A673 (cell line): ENCODE measurements at regions not wholly inside any gene's neighbourhood (a gene's known extent, or its start where the extent isn't known, plus 50 kb on each side); places are given as distances from the start of the nearest gene placed in this dataset.

Experiments used
- BruUV-seq: library from RNA; stranded (reverse); fragments of 400-500 nt; replicated peaks from 2 replicates; lab custom pipeline; 2021; lab: Mats Ljungman, UMichigan
- CTCF ChIA-PET: fragments of 300-600 bp; sonication (Branson Sonifier 250); formaldehyde crosslinking; loops from one replicate; lab custom pipeline; 2022; ENCODE audit warnings: antibody characterized with exemption; lab: Charles Lee
- POLR2A ChIA-PET: fragments of 300-600 bp; sonication (Branson Sonifier 250); formaldehyde crosslinking; loops from one replicate; lab custom pipeline; 2022; ENCODE audit warnings: antibody characterized with exemption; ENCODE audit not compliant: low non-redundant PET; lab: Charles Lee
- DNase-seq: peaks from one replicate; pipeline ENCODE4 v3.0.0-alpha.2; 2015; ENCODE audit warnings: low spot score
- H3K27ac ChIP-seq: fragments of 200-600 bp; sonication (generic); 2 replicates; pipeline ENCODE4 v1.5.1; 2016; ENCODE audit warnings: mixed run types, low read depth, mild to moderate bottlenecking, mixed read lengths, antibody characterized with exemption, low read length; ENCODE audit not compliant: poor library complexity, severe bottlenecking
- H3K27me3 ChIP-seq: fragments of 200-600 bp; sonication (generic); replicated peaks from 2 replicates; pipeline ENCODE4 v1.6.1; 2017; ENCODE audit warnings: mixed run types, low read depth, mild to moderate bottlenecking, mixed read lengths, antibody characterized with exemption, low read length; ENCODE audit not compliant: insufficient read depth, poor library complexity
- H3K36me3 ChIP-seq: fragments of 200-600 bp; sonication (generic); 2 replicates; pipeline ENCODE4 v1.6.1; 2016; ENCODE audit warnings: mixed run types, mild to moderate bottlenecking, mixed read lengths, antibody characterized with exemption, low read length; ENCODE audit not compliant: insufficient read depth, poor library complexity, severe bottlenecking
- H3K4me1 ChIP-seq: fragments of 200-600 bp; sonication (generic); 2 replicates; pipeline ENCODE4 v1.6.1; 2017; ENCODE audit warnings: mixed run types, mild to moderate bottlenecking, mixed read lengths, antibody characterized with exemption, low read length; ENCODE audit not compliant: insufficient read depth, poor library complexity, severe bottlenecking
- H3K4me3 ChIP-seq: fragments of 200-600 bp; sonication (generic); 2 replicates; pipeline ENCODE4 v1.5.1; 2016; ENCODE audit warnings: low read depth, mixed run types, mild to moderate bottlenecking, mixed read lengths, low read length; ENCODE audit not compliant: poor library complexity, severe bottlenecking
- H3K9me3 ChIP-seq: fragments of 200-600 bp; sonication (generic); 2 replicates; pipeline ENCODE4 v1.6.1; 2016; ENCODE audit warnings: mixed run types, low read depth, mild to moderate bottlenecking, mixed read lengths, antibody characterized with exemption, low read length; ENCODE audit not compliant: poor library complexity, severe bottlenecking
- EZH2 ChIP-seq: fragments of 200-600 bp; sonication (generic); IDR thresholded peaks from 2 replicates; pipeline ENCODE4 v1.6.1; 2017; ENCODE audit warnings: borderline replicate concordance, low read depth, mild to moderate bottlenecking, mixed read lengths, antibody characterized with exemption, low read length; ENCODE audit not compliant: poor library complexity, severe bottlenecking
- intact Hi-C: fragments of 100-400 bp; cut with micrococcal nuclease; formaldehyde crosslinking; loops from one replicate; pipeline ENCODE4 v1.10.0; 2022; ENCODE audit not compliant: unreplicated experiment
- TF ChIP-seq, protein P1 (sequence below): fragments of 300-800, 200-600 bp; sonication (generic); conservative IDR thresholded peaks from 2 replicates; pipeline ENCODE4 v1.5.1; 2017; ENCODE audit warnings: low read depth, mild to moderate bottlenecking, antibody characterized with exemption, low read length, moderate library complexity, mixed read lengths

DNA sequence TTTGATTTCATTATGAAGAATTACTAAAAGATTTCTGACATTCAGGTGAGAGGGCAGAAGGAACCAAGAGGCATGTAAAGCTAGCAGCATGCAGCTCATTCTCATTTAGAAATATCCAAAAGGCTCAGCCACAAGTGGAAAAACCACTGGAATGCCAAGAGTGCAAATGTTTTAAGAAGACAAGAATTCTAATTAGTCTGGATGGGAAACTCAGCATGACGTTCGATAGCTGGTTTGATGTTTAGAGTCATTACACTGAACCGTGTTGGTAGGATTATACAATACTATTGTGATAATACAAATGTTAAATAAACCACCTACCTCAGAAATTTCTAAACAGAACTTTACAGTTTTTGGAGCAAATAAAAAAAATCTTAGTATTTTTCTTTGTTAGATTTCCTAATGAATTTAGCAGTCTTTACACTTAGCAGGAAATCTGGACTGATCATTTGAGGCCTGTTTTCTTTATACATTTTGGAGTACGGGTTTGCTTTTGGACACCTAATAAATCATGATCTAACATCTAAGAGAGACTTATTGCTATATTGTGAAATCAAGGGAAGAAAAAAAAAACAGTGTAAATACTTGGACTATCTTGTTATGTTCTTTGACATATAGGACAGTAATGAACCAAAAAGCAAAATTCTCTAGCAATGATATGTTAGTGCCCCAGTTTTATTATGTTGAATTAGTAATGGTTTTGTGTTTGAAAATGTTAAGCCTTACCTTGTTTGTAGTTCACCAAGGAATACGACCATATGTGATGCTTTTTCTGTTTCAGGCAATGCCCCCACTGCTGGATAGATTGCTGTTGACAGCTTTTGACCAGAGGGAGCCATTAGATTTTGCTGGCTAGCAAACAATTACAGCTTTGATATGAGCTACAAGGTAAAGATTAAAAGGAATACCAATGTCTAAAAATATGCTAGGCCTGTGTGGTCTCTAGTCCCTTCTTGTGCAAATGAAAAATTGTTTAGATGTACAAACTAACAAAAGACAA, 354.1 kb upstream of the SEMA3A start:
- no peaks in the 10 kb centered on the region for H3K27me3 ChIP-seq
- BruUV-seq, result no TSS peak
- ChIA-PET CTCF (interaction anchor here (0.6 kb wide), 1 partner anchor 16 kb away, joined by 4 read pairs; no protein-coding TSS in a partner anchor), POLR2A (no interaction called here)
- DNase-seq, result peak; percentile 26
- no peak for TF ChIP-seq EZH2
- TF ChIP-seq, protein P1, sequence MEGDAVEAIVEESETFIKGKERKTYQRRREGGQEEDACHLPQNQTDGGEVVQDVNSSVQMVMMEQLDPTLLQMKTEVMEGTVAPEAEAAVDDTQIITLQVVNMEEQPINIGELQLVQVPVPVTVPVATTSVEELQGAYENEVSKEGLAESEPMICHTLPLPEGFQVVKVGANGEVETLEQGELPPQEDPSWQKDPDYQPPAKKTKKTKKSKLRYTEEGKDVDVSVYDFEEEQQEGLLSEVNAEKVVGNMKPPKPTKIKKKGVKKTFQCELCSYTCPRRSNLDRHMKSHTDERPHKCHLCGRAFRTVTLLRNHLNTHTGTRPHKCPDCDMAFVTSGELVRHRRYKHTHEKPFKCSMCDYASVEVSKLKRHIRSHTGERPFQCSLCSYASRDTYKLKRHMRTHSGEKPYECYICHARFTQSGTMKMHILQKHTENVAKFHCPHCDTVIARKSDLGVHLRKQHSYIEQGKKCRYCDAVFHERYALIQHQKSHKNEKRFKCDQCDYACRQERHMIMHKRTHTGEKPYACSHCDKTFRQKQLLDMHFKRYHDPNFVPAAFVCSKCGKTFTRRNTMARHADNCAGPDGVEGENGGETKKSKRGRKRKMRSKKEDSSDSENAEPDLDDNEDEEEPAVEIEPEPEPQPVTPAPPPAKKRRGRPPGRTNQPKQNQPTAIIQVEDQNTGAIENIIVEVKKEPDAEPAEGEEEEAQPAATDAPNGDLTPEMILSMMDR, result no peak
- no peaks in the 10 kb centered on the region for H3K4me1 ChIP-seq
- intact Hi-C loops, result no loop called here
- no peak overlapping the region for H3K27ac ChIP-seq
- no peaks in the 10 kb centered on the region for H3K36me3 ChIP-seq
- no peak overlapping the region for H3K4me3 ChIP-seq
- no peaks in the 10 kb centered on the region for H3K9me3 ChIP-seq

DNA sequence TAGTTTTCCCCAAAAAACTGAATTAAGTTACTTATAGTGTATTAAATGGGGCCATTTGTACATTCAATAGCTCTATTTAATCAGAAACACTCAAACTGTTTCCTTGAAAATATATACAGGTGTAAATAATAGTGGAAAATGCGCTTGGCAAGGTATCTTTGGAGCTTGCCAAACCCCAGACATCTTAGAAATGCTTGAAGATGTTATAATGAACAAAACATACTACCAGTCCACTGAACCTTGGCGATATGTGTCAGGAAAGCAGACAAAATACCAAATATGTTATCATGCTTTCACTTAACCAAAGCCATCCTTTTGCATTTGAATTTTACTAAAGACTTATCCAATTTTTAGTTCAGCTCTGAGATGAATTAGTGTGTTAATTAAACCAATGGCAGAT, 352.7 kb upstream of the SEMA3A start:
- no peaks in the 10 kb centered on the region for H3K9me3 ChIP-seq
- H3K27me3 ChIP-seq, result no peaks in the 10 kb centered on the region
- H3K4me3 ChIP-seq, result no peak overlapping the region
- CTCF ChIA-PET, result no interaction called here
- no TSS peak for BruUV-seq
- H3K36me3 ChIP-seq, result no peaks in the 10 kb centered on the region
- POLR2A ChIA-PET, result no interaction called here
- DNase-seq, result no peak
- H3K4me1 ChIP-seq, result no peaks in the 10 kb centered on the region
- H3K27ac ChIP-seq, result no peak overlapping the region
- TF ChIP-seq, protein P1, result no peak
- no peak for TF ChIP-seq EZH2
- intact Hi-C loops, result no loop called here

DNA sequence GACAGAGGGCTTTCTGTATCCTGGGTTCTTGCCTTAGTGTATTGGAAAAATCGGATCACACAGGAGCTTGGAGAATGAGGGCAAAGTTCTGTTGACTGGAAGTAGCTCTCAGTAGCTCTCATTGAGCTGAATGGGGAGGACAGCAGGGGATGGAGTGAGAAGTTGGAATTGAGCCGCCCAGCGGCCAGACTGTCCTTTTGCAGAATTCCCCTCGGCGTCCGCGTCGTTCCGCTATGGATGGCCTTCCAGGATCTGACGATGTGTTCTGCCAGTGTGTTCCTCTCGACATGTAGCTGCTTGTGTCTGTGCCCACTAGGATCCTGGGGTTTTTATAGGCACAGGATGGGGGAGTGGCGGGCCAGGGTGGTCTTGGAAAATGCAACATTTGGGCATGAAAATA, 351.8 kb upstream of the SEMA3A start:
- no TSS peak for BruUV-seq
- no peak for DNase-seq
- intact Hi-C loops, result no loop called here
- POLR2A ChIA-PET, result no interaction called here
- no peak for TF ChIP-seq EZH2
- TF ChIP-seq, protein P1, result no peak
- H3K4me1 ChIP-seq, result no peaks in the 10 kb centered on the region
- H3K4me3 ChIP-seq, result no peak overlapping the region
- no peak overlapping the region for H3K27ac ChIP-seq
- H3K36me3 ChIP-seq, result no peaks in the 10 kb centered on the region
- H3K9me3 ChIP-seq, result no peaks in the 10 kb centered on the region
- H3K27me3 ChIP-seq, result no peaks in the 10 kb centered on the region
- CTCF ChIA-PET, result no interaction called here
